ENCODE measurements at regions not wholly inside any gene's neighbourhood (a gene's known extent, or its start where the extent isn't known, plus 50 kb on each side); places are given as distances from the start of the nearest gene placed in this dataset.

DNA sequence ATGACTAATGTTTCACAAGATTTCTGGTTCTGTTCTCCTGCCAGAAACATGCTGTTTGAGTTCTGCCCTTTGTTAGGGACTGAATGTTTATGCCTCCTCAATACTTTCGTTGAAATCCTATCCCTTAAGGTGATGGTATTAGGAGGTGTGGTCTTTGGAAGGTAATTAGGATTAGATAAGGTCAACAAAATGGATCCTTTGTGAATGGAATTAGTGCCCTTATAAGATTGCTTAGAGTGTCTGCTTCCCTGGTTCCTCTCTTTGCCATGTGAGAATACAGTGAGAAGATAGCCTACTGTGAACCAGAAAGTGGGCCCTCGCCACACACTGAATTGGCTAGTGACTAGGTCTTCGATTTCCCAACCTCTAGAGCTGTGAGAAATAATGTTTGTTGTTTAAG is 621.4 kb upstream of the ALCAM start:
- no peak for TF ChIP-seq POLR2AphosphoS5 (IDR thresholded peaks at IDR 0.05; ENCODE audit: insufficient read depth in 1 of 2, low read depth in 1 of 2)
- TF ChIP-seq, protein P1, sequence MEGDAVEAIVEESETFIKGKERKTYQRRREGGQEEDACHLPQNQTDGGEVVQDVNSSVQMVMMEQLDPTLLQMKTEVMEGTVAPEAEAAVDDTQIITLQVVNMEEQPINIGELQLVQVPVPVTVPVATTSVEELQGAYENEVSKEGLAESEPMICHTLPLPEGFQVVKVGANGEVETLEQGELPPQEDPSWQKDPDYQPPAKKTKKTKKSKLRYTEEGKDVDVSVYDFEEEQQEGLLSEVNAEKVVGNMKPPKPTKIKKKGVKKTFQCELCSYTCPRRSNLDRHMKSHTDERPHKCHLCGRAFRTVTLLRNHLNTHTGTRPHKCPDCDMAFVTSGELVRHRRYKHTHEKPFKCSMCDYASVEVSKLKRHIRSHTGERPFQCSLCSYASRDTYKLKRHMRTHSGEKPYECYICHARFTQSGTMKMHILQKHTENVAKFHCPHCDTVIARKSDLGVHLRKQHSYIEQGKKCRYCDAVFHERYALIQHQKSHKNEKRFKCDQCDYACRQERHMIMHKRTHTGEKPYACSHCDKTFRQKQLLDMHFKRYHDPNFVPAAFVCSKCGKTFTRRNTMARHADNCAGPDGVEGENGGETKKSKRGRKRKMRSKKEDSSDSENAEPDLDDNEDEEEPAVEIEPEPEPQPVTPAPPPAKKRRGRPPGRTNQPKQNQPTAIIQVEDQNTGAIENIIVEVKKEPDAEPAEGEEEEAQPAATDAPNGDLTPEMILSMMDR (IDR thresholded peaks at IDR 0.05): no peak
